ENCODE measurements at regions not wholly inside any gene's neighbourhood (a gene's known extent, or its start where the extent isn't known, plus 50 kb on each side); places are given as distances from the start of the nearest gene placed in this dataset.
"Not testable (repeated sequence)": the region's sequence is repeated elsewhere in the genome, so short reads cannot be mapped to it uniquely, and the experiment has no call there.

- TF ChIP-seq CTCF, POLR2A (IDR thresholded peaks at IDR 0.05): not testable (repeated sequence)
Measured at GRCh38 chr21:7955358-7956073, 2565.9 kb upstream of the TPTE start.
